GM21619 (cell line): ENCODE measurements at regions not wholly inside any gene's neighbourhood (a gene's known extent, or its start where the extent isn't known, plus 50 kb on each side); places are given as distances from the start of the nearest gene placed in this dataset.
"Not testable (repeated sequence)": the region's sequence is repeated elsewhere in the genome, so short reads cannot be mapped to it uniquely, and the experiment has no call there.

ENCODE experiments used
- ATAC-seq: cut with Tn5 transposase; IDR thresholded peaks from one replicate; pipeline ENCODE4 v1.9.1; 2021; ENCODE audit not compliant: unreplicated experiment

DNA sequence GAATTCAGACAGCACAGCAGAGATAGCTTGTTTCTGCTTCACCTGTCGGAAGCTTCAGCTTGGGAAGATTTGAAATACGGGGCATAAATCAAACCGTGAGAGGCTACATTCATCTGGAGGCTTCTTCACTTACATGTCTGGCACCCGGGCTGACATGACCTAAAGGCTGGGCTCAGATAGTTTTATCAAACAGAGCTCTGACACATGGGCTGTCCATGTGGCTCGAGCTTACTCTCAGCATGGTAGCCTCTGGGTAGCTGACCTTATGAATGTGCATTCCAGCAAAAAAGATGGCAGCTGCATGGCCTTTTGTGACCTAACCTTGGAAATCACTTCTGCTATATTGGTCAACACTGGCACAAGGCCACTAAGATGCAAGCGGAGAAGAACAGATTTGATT, 414.5 kb downstream of the NDFIP2 start:
- ATAC-seq = no peak

DNA sequence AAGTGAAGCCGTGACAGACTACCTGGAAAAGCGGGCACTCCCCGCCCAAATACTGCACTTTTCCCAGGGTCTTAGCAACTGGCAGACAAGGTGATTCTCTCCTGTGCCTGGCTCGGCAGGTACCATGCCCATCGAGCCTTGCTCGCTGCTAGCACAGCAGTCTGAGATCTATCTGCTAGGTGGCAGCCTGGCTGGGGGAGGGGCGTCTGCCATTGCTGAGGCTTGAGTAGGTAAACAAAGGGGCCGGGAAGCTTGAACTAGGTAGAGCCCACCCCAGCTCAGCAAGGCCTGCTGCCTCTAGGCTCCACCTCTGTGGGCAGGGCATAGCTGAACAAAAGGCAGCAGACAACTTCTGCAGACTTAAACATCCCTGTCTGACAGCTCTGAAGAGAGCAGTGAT, 406.3 kb downstream of the NDFIP2 start:
- ATAC-seq = not testable (repeated sequence)

DNA sequence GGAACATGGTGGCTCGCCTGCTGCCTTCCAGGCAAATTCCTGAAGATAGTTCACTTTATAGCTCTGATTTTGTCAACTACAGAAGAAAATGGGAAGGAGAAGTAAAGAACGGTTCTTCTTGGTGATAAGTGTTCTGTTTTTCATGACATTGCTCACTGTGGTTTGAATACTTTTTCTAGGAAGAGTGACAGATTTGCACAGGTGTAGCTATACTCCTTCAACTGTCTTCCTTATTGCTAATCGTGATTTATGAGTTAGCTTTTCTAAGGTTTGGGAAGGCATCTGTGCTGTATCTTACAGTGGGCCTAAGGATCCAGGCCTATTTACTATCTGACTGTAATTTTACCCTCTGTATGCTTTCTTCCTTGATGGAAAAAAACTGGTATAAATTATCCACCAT, 405.6 kb downstream of the NDFIP2 start:
- no peak for ATAC-seq

DNA sequence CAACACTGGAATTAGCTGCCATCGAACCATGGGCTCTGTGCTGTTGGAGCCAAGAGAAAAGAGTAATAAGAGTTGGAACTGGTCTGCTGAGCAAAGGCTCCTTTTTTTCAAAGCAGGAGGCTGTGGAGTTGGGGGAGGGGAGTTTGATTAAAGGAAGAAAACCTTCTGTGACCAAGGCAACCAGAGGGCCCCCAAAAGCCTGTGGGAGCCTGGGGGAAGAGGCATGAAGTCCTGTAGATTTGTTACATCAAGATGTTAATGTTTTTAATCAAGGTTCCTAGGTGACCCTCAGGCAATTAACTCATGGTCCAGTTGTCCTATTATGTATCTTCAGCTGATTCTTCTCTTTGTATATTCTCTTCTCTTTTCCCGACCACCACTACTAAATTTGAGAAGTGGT, 403.9 kb downstream of the NDFIP2 start:
- no peak for ATAC-seq

DNA sequence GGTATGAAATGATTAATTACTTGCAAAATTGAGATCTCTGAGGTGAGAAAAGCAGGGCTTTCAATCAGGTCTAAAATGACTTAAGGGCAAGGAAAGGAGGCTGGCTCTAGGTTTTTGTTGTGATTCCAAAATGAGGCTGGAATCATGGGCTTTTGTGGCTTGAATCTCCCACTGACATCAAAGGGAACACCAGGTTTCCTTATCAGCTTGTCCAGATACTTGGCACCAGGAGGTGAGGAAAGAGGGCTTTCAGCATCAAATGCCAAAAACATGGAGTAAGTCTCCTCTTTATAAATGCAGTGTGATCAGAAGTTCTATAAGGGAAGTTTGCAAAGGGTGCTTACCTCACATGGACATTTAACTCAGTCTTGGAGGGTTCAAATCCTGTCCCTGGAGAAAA, 402.3 kb downstream of the NDFIP2 start:
- no peak for ATAC-seq

DNA sequence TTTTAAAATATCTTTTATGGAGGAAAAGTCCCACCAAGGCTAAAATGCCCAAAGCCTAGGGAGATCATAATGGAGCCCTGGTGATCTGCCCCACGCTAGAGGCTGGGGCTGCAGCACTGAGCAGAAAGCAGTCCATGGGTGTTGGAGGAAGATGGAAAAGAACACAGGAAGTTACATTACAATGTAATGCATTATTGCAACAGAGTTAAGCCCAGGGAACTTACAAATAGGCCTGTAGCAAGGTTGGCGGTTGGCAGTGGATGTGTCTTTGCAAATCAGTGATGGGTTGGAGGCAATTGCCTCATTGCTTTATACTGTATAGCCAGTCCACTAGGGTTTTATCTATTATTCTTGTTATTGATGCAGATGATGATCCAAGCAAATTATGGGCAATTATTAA, 399.9 kb downstream of the NDFIP2 start:
- ATAC-seq = no peak

DNA sequence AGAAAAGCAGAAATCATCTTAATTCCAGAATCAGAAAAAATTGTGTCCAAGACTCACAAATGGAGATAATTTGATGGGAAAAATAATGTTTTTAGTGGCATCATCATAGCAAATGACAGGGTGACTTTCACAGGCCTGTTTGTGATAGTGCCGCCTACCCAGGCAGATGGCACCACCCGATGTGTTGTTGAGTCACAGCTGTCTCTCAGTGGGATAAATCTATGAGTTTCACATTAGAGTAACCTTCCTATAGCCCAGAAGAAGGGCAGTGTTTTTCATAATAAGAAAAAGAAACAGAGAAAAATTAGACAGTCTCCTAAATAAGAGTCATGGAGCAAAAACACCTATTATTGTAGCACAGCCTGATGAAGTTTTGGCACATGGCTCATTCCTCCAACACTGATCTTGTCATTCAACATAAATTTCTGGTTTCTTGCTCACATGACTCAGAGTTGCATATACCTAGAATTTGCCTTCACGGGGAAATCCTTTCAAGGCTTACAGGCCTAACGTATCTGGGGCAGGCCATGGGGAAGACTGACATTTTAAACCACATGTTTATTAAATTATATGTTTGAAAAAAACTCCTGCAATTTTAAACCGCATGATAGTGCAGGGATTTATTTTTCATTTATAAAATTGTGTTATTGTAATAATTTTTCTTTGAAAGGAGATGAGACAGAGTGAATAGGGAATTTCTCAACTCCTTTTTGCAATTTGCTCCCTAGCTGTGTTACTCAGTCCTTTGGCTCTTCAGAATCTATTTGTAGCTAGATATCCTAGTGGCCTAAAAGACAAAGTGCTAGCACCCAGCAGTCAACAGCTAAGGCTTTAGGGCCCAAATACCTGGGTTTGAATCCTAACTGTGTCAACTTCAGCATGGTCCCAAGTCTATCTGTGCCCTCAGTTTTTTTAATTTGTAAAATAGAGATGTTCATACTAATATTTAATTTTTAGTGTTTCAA, 393.7 kb downstream of the NDFIP2 start:
- no peak for ATAC-seq

DNA sequence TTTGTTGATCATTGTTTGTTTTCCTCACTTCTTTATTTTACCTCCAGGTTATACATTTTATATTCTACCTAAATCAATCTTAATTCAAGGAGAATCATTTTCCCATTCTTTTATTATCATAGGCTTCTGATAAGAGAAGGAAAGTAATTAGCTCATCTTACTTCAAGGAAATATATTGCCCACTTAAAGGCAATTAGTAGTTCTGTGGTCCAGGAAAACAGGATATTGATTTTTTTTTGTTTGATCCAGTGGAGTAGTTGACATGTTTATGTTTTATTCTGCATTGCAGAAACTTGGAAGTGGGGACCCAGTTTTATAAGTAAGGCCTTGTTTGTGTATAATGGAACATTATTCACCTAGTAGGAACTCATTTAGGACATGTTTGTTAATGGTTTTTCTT, 390.6 kb downstream of the NDFIP2 start:
- ATAC-seq = no peak

DNA sequence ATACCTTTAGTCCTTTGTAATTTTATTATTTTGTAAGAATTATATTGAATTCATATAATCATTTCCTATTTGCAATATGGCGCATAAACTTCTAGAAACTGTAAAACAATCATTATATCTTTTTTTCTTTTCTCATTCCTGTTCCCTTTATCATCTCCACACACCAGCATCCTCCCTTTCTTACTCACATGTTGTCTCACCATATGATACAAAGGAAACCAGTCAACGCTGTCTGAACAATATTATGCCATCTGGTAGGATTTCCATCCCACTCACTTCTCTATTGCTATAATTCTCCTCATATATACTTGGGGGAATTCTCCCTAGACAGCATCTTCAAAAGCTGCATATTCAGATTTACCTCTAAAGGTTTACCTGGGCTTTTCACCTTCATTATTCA, 389.8 kb downstream of the NDFIP2 start:
- ATAC-seq = no peak

DNA sequence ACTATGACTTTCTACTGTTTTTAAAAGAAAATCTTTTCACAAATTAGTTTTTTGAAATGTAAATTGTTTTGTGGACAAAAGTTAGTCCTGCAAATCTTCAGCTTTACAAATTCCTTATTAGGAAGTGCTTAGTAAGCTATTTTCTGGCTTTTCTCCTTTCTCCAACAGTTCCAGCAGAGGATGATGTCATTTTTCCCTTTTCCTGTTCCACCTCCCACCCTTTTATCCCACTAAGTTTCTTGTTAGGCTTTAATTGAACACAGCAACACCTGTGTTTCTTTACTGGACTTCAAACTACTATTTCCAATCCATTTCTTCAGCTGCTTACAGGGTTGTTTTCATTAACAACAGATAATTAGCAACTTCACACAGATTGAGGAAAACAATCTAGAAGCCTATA, 389.2 kb downstream of the NDFIP2 start:
- ATAC-seq = no peak

DNA sequence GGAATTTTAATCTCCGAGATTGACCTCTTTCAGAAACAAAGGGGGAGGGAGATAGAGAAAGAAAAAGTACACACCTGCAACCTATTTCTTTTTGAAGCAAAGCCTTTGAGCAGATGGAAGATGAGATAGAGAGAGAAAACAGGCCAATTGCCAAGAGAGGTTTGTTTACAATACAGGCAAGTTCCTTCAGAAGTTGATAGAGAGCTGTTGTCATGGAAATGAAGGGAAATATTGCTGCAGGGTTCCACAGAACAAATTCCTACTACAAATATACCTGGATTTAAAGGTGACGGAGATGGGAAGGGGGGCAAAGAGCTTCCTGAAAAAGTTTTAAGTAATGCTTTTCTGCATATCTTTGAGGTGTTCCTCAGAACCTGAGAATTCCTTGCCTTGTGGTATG, 388.4 kb downstream of the NDFIP2 start:
- no peak for ATAC-seq

DNA sequence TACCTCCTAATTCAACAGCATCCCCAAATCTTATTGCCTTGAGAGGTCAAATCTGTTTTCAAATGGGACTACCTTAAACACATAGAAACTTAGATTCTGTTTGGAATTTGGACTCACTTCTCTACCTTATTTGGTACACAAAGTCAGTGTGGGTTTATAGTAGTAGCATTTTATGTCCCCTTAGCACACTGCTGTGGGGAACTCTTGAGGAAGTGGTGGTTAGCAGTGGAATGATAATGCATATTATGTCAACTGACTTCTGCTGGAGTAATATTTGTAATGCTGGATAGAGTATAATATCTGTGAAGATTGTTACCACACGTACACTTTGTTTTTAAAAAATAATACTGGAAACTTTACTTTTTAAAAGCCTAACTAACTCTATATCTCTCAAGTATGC, 386.3 kb downstream of the NDFIP2 start:
- no peak for ATAC-seq

DNA sequence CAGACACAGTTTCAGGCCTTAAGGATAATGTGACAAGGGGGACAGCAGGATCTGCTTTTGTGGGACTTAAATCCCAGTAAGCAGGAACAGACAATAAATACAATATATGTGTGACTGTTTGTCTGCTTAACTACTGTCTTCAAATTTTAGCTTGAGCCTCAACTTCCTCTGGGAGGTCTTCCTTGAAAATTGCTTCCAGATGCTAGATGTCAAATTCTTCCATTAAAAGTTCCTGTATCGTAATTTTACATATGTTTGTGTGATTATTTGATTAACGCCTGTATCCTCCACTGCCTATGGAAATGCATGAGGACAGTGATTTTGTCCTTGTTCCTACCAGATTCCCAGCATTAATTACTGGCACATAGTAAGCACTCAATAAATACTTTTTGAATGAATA, 385.5 kb downstream of the NDFIP2 start:
- no peak for ATAC-seq

DNA sequence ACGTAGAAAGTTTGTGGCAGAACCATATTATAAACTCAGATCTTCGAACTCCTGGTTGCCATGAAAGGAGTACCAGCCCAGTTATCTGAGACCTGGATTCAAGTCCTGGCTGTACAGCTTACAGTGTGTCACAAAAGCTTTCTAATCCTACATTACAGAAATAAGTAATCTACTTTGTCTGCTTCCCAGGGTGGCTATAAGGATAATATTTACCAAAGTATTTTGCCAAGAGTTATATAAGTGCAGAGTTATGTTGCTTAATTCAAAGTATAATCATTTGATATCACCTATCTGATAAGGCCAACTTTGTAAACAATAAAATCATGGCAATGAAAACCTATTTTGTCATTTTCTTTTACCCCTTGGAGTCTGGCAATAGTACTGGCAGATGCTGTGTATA, 381.6 kb downstream of the NDFIP2 start:
- no peak for ATAC-seq

DNA sequence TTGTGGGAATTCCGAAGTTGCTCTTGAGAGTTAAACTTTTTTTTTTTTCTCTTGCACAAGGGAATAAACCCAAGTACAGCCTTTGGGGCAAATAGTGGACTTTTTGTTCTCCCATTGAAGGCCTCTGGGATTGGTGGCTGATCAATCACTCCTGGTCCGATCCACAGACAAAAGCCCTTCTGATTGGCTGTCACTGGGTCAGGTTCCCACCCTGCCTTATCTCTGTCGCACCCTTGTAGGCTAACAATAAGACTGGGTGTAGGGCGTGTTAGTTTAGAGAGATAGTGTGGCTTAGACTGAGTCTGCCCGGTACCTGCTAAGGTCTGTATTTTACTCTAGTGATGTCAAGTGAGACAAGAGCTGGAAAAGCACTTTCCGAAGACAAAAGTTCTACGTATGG, 380.8 kb downstream of the NDFIP2 start:
- no peak for ATAC-seq

DNA sequence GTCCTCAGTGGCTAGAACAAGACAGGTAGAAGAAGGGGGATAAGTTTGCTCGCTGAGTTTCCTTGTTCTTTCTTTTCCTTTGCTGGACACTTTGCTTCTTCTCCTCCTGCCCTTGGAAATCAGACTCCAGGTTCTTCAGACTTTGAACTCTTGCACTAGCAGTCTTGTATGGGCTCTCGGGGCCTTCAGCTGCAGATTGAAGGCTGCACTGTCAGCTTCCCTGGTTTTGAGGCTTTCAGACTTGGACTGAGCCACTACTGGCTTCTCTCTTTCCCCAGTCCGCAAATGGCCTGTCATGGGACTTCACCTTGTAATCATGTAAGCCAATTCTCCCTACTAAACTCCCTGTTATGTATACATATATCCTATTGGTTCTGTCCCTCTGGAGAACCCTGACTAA, 379.8 kb downstream of the NDFIP2 start:
- ATAC-seq = no peak

DNA sequence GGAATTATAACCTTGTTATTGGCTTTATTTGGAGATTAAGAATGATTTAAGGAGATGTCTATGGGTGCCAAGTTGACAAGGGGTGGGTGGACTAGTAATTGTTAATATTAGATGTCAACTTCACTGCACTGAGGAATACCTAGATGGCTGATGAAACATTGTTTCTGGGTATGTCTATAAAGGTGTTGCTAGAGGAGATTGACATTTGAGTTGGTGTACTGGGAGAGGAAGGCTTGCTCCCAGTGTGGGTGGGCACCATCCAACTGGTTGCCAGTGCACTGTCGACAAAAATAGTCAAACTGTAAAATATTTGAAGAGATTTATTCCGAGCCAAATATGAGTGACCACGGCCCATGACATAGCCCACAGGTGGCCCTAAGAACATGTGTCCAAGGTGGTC, 378.8 kb downstream of the NDFIP2 start:
- no peak for ATAC-seq

DNA sequence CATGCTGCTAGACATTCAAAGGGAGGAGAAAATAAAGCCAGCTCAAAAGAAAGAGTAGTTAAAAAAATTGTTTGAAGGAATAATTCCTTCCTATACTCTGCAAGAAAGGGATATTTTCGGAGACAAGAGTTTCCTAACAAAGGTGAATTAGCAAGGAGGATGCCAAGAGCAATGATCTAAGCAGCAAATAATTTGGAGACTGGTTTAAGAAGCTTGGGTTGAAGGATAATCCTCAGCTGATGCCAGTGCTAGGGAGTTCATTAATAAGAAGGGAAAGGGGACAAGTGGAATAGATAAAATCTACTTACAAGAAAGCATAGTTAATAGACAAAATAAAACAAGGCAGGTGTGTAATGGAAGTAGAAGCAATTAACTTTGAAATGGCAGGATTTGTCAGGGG, 372.3 kb downstream of the NDFIP2 start:
- no peak for ATAC-seq

DNA sequence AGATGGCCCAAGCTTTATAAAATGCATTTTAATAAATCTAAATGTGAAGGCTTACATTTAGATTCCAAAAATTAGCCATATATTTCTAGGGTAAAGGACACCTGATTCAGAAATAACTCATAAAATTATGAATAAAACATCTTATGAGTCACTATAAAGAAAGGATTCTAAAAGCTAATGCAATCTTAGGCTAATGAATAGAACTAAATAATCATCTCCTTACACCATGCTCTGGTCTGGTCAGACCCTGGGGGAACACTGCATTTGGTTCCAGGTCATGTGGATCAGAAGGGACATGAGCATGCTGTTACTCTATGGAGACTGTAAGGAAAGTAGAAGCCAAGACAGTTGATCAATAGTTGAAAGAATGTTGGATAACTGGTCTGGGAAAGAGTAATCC, 370.4 kb downstream of the NDFIP2 start:
- ATAC-seq = no peak

DNA sequence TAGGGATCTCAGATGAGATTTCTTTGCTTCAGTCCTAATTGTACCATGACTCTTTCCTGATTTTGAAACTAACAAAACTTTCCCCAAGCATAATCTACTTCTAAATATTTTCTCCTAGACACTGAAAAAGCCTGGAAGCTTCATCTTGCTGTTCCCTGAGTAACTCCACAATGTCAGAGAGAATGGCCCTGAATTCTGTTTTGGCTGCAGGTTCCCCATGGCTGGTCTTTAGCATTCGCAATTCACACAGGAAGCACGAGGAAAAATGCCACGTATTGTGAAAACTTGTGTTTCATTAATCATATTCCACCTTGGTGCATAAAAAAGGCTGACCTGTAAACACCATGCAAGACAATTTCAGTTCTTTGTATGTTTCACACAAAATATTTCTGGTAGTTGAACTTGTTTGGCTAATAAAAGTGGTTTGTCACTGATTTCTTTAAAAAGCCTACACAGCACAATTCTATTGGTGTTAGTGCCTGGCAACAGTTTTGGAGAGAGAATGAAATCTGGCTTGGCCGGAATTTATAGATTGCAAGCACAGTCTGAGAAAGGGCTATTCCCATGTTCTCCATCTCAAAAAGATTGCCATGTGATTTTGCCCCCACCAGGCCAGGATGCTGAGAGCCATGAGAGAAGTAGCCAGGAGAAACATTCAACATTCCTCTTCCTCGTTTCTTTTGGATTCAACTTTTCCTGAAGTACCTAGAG, 367.1 kb downstream of the NDFIP2 start:
- no peak for ATAC-seq

DNA sequence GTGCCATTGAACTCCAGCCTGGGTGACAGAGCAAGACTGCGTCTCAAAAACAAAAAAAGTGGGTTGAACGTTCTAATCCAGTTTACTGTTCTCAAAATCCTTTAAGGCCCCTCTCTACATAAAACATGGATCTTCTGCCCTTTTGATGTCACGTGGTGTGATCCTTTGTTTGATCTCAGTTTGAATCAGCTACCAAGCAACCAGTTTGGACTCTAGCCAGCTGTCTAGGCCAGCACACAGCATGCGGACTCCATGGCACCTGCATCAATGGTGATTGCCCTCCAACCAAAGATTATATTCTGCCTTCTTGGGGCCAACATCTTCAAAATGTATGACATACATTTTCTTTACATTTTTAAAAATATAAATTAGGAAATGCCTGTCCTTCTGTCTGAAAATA, 365.4 kb downstream of the NDFIP2 start:
- no peak for ATAC-seq

DNA sequence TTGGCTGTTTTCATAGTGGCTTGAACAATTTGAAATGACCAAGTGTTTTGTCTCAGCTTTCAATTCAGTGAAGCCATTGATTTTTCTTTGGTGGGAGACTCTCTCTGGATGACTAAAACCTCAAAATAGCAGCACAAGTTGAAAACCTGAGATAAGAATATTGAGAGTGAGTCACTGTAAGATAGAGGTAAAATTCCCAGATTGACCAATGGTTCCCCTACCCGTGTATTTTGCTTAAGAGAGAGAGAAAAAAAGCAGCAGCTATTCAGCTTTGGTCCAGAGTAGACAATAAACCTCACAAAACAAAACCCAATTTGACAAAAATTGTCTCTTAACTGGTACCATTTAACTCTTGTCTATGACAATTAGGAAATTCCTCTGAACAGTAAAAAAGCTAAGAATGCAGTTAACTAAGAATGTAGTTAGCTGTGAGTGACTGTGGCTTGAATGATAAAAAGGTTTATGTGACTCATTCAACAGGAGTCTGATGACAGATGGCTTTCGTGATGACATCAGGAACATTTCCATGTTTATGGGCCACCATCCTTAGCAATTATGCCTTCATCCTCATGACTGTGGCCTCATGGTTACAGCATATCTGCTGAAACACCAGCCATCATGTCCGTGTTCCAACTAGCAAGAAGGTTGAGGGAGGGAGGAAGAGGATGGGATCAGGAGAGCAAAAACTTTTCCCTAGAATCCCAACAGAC, 356.9 kb downstream of the NDFIP2 start:
- ATAC-seq = no peak
